Astrocyte of the spinal cord (primary cell): ENCODE measurements at regions not wholly inside any gene's neighbourhood (a gene's known extent, or its start where the extent isn't known, plus 50 kb on each side); places are given as distances from the start of the nearest gene placed in this dataset.
"Not testable (repeated sequence)": the region's sequence is repeated elsewhere in the genome, so short reads cannot be mapped to it uniquely, and the experiment has no call there.

Source experiments
- DNase-seq: peaks from one replicate; pipeline ENCODE4 v3.0.0; 2011; ENCODE audit warnings: low read depth, low spot score
- H3K4me3 ChIP-seq: 2 replicates; pipeline ENCODE4 v1.5.1; 2011; ENCODE audit warnings: low read depth, mild to moderate bottlenecking, low read length, moderate library complexity
- CTCF ChIP-seq: IDR thresholded peaks from 2 replicates; pipeline ENCODE4 v1.5.1; 2012; ENCODE audit warnings: low read depth, mild to moderate bottlenecking, low read length, inconsistent platforms
- in situ Hi-C: cut with HindIII; loops from 2 replicates; pipeline ENCODE4 v1.10.0; 2017; ENCODE audit warnings: low sequenced_read_pairs

DNA sequence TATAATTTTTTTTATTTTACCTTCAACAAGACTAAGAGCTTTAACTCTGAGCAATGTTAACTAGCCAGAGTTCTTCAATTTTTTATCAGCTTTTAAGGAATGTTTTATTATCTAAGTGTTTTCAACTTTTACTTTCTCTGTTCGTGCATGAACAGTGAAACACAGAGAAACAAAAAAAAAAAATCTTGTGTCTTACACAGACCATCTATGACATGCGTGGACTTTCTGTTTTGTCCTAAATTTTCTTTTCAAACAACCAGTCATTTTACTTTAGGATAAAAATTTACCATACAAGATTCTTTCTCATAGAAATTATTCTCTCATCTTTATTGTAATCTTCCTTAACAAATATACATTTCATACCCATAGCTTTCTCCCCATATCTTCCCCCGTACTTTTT is 731.9 kb upstream of the PCDH10 start:
- in situ Hi-C loops = no loop called here
- H3K4me3 ChIP-seq = no peak overlapping the region
- DNase-seq = peak; percentile 14
- no peak for TF ChIP-seq CTCF

DNA sequence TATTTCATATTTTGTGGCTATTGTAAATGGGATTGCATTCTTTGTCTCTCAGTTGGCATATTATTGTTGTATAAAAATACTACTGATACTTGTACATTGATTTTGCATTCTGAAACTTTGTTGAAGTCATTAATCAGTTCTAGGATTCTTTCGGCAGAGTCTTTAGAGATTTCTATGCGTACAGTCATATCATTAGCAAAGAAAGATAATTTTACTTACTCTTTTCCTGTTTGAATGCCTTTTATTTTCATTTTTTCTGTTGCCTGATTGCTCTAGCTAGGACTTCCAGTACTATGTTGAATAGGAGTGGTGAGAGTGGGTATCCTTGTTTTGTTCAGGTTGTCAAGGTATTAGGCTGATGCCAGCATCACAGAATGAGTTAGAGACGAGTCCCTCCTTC is 722.0 kb upstream of the PCDH10 start:
- H3K4me3 ChIP-seq = no peak overlapping the region
- DNase-seq = no peak
- in situ Hi-C loops = no loop called here
- no peak for TF ChIP-seq CTCF

- no peak overlapping the region for H3K4me3 ChIP-seq
- no peak for DNase-seq
- TF ChIP-seq CTCF = no peak
- in situ Hi-C loops = no loop called here
These were observed 712.0 kb upstream of the PCDH10 start for GRCh38 chr4:132437117-132437516.

DNA sequence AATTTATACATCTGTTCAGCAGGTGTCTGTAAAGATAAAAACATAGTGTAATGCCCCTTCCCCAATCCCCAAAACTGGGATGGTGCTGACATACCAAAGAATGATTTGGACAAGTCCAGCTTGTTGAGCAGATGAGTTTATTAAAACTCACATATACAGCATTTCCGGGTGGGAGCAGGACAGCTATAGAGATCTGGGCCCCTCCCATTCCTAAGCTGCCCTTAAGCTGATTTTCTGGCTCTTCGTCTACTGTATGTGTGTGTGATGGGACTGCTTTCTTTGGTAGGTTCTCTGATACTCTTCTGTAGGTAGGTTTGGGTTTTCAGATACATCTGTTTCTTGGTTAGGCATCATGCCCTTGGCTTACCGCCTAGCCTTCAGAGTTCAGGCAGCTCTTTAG is 703.7 kb upstream of the PCDH10 start:
- no peak for DNase-seq
- in situ Hi-C loops = no loop called here
- no peak for TF ChIP-seq CTCF
- no peak overlapping the region for H3K4me3 ChIP-seq

- H3K4me3 ChIP-seq, DNase-seq, in situ Hi-C loops: not testable (repeated sequence)
These were observed 691.1 kb upstream of the PCDH10 start for GRCh38 chr4:132457987-132458386.

DNA sequence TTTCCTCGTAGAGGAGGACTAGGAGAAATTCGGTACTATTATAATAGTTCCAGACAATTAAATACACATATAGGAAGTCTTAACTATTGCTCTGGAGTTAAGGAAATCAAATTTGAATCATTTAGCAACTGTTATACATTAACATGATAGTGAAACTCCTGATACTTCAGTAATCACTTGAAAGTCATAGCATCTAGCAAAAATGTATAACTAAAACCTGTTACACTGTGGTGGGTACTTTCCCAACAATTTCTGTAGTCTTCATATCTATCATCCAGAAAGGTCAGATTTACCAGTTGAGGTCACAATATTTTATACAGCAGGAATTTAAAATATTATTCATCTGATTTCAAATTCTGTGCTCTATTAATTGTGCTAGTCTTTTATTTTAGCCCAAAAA is 669.6 kb upstream of the PCDH10 start:
- no peak for TF ChIP-seq CTCF
- DNase-seq = no peak
- in situ Hi-C loops = no loop called here

DNA sequence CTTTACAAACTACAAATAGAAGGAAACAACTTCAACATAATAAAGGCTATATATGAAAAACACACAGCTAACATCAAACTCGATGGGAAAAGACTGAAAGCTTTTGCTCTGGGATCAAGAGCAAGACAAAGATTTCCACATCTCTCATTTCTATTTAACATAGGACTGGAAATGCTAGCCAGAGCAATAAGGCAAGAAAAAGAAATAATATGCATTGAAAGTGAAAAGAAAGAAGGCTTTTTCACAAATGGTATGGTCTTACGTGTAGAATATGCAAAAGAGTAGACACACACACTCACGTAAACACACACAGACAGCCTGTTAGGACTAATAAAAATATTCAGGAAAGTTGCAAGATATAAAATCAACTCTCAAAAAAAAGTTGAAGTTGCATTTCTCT is 660.5 kb upstream of the PCDH10 start:
- no peak for DNase-seq
- in situ Hi-C loops = no loop called here
- no peak for TF ChIP-seq CTCF
- no peak overlapping the region for H3K4me3 ChIP-seq

More for the DNA sequence above, 669.6 kb upstream of the PCDH10 start:
- no peak overlapping the region for H3K4me3 ChIP-seq
